DND-41 (cell line): ENCODE measurements at regions not wholly inside any gene's neighbourhood (a gene's known extent, or its start where the extent isn't known, plus 50 kb on each side); places are given as distances from the start of the nearest gene placed in this dataset.
"Not testable (repeated sequence)": the region's sequence is repeated elsewhere in the genome, so short reads cannot be mapped to it uniquely, and the experiment has no call there.

ENCODE experiments used
- EZH2 ChIP-seq: IDR thresholded peaks from 3 replicates; pipeline ENCODE4 v1.6.1; 2012; ENCODE audit warnings: borderline replicate concordance, low read depth, mild to moderate bottlenecking, moderate library complexity, low read length, inconsistent platforms; ENCODE audit not compliant: severe bottlenecking
- TF ChIP-seq, protein P1 (sequence below): IDR thresholded peaks from 2 replicates; pipeline ENCODE4 v1.5.1; 2012; ENCODE audit warnings: borderline replicate concordance, low read length, moderate library complexity, mild to moderate bottlenecking; ENCODE audit not compliant: poor library complexity, severe bottlenecking; ENCODE audit errors: extremely low read depth

GRCh38 chr1:121050097-121050496 is 134.0 kb downstream of the FAM72B start:
- not testable (repeated sequence) for TF ChIP-seq EZH2
- TF ChIP-seq, protein P1, sequence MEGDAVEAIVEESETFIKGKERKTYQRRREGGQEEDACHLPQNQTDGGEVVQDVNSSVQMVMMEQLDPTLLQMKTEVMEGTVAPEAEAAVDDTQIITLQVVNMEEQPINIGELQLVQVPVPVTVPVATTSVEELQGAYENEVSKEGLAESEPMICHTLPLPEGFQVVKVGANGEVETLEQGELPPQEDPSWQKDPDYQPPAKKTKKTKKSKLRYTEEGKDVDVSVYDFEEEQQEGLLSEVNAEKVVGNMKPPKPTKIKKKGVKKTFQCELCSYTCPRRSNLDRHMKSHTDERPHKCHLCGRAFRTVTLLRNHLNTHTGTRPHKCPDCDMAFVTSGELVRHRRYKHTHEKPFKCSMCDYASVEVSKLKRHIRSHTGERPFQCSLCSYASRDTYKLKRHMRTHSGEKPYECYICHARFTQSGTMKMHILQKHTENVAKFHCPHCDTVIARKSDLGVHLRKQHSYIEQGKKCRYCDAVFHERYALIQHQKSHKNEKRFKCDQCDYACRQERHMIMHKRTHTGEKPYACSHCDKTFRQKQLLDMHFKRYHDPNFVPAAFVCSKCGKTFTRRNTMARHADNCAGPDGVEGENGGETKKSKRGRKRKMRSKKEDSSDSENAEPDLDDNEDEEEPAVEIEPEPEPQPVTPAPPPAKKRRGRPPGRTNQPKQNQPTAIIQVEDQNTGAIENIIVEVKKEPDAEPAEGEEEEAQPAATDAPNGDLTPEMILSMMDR: not testable (repeated sequence)
